ENCODE measurements at regions not wholly inside any gene's neighbourhood (a gene's known extent, or its start where the extent isn't known, plus 50 kb on each side); places are given as distances from the start of the nearest gene placed in this dataset.

GRCh38 chr15:62897634-62898033 lies 144.9 kb upstream of the TPM1 start:
- H3K4me3 ChIP-seq (ENCODE audit: low read length) = no peak overlapping the region
- H3K4me2 ChIP-seq (ENCODE audit: low read length) = no peak overlapping the region
- no peaks in the 10 kb centered on the region for H3K36me3 ChIP-seq (ENCODE audit: insufficient read depth, low read length)
- H3K79me2 ChIP-seq (replicated peaks; ENCODE audit: insufficient read depth, low read length) = no peaks in the 10 kb centered on the region
- H3F3A ChIP-seq (ENCODE audit: insufficient read depth, low read length, poor library complexity, severe bottlenecking) = no peaks in the 10 kb centered on the region
- TF ChIP-seq MXI1 (conservative IDR thresholded peaks at IDR 0.05; ENCODE audit: poor library complexity, severe bottlenecking) = no peak
- no peaks in the 10 kb centered on the region for H3K27me3 ChIP-seq (ENCODE audit: insufficient read depth, low read depth, low read length)
- no peaks in the 10 kb centered on the region for H3K9me3 ChIP-seq (ENCODE audit: low read length)
- no peaks in the 10 kb centered on the region for H4K20me1 ChIP-seq (ENCODE audit: insufficient read depth)
- H3K27ac ChIP-seq (ENCODE audit: low read length) = no peak overlapping the region
- H3K9me2 ChIP-seq (ENCODE audit: insufficient read depth, low read length) = no peaks in the 10 kb centered on the region
- no peak overlapping the region for H2AFZ ChIP-seq (ENCODE audit: low read depth, low read length)
- H3K9ac ChIP-seq (ENCODE audit: low read length) = no peak overlapping the region

DNA sequence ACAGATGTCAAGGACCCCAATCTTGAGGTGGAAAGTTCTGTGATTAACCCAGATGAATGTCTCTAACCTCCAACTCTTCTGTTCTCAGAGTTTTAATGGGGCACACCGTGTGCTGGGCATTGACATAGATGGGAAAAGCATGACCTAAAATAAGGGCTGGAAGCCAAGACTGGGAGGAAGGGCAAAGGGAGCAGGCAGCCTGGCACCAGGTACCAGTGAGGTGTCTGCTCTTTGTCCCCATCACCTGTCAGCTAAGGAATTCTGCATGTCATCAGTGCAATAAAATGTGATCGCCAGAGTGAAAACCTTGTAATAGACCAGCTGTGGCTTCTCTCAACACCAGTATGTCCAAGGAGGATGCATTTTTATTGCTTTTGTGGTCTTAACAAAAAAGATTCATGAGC lies 143.5 kb upstream of the TPM1 start:
- Histone ChIP-seq H3K4me3 (ENCODE audit: low read length) (no peak overlapping the region), H3K79me2 (replicated peaks; ENCODE audit: insufficient read depth, low read length) (no peaks in the 10 kb centered on the region), H3K9me3 (ENCODE audit: low read length) (no peaks in the 10 kb centered on the region), H3K9ac (ENCODE audit: low read length) (no peak overlapping the region), H3K4me2 (ENCODE audit: low read length) (no peak overlapping the region), H3K36me3 (ENCODE audit: insufficient read depth, low read length) (no peaks in the 10 kb centered on the region), H4K20me1 (ENCODE audit: insufficient read depth) (no peaks in the 10 kb centered on the region), H3K9me2 (ENCODE audit: insufficient read depth, low read length) (no peaks in the 10 kb centered on the region), H3F3A (ENCODE audit: insufficient read depth, low read length, poor library complexity, severe bottlenecking) (no peaks in the 10 kb centered on the region), H3K27me3 (ENCODE audit: insufficient read depth, low read depth, low read length) (no peaks in the 10 kb centered on the region), H3K27ac (ENCODE audit: low read length) (no peak overlapping the region), H2AFZ (ENCODE audit: low read depth, low read length) (no peak overlapping the region)
- TF ChIP-seq RAD21 (conservative IDR thresholded peaks at IDR 0.05) (no peak), EZH2 (IDR thresholded peaks at IDR 0.05; ENCODE audit: borderline replicate concordance, insufficient read depth, low read length, poor library complexity, severe bottlenecking) (no peak), SMC3 (conservative IDR thresholded peaks at IDR 0.05; ENCODE audit: poor library complexity) (no peak), MXI1 (conservative IDR thresholded peaks at IDR 0.05; ENCODE audit: poor library complexity, severe bottlenecking) (no peak), POLR2AphosphoS5 (IDR thresholded peaks at IDR 0.05) (no peak), EP300 (conservative IDR thresholded peaks at IDR 0.05; ENCODE audit: poor library complexity, severe bottlenecking) (no peak), CTCF (IDR thresholded peaks at IDR 0.05; ENCODE audit: poor library complexity, severe bottlenecking) (no peak), TAF1 (IDR thresholded peaks at IDR 0.05; ENCODE audit: low read depth) (no peak), REST (IDR thresholded peaks at IDR 0.05; ENCODE audit: borderline replicate concordance) (no peak)
